Sciatic nerve (tissue), 2 donors: ENCODE measurements at regions not wholly inside any gene's neighbourhood (a gene's known extent, or its start where the extent isn't known, plus 50 kb on each side); places are given as distances from the start of the nearest gene placed in this dataset.
"Not testable (repeated sequence)": the region's sequence is repeated elsewhere in the genome, so short reads cannot be mapped to it uniquely, and the experiment has no call there.

Experiments
- ATAC-seq: fragments of 200-7000 bp; cut with Tn5 transposase; one replicate; pipeline ENCODE4 v1.9.1; 2020; ENCODE audit warnings: mild to moderate bottlenecking, moderate library complexity
- DNase-seq: peaks from one replicate; pipeline ENCODE4 v3.0.0-alpha.2; 2020; ENCODE audit warnings: low spot score
- intact Hi-C: fragments of 100-400 bp; cut with DNase I; formaldehyde crosslinking; loops from one replicate; pipeline ENCODE4 v1.14.2; 2022
- donor health status: DM: no; HTN: no; CAD: no.
- donor health status: DM: no; HTN: no; CAD: no.

DNA sequence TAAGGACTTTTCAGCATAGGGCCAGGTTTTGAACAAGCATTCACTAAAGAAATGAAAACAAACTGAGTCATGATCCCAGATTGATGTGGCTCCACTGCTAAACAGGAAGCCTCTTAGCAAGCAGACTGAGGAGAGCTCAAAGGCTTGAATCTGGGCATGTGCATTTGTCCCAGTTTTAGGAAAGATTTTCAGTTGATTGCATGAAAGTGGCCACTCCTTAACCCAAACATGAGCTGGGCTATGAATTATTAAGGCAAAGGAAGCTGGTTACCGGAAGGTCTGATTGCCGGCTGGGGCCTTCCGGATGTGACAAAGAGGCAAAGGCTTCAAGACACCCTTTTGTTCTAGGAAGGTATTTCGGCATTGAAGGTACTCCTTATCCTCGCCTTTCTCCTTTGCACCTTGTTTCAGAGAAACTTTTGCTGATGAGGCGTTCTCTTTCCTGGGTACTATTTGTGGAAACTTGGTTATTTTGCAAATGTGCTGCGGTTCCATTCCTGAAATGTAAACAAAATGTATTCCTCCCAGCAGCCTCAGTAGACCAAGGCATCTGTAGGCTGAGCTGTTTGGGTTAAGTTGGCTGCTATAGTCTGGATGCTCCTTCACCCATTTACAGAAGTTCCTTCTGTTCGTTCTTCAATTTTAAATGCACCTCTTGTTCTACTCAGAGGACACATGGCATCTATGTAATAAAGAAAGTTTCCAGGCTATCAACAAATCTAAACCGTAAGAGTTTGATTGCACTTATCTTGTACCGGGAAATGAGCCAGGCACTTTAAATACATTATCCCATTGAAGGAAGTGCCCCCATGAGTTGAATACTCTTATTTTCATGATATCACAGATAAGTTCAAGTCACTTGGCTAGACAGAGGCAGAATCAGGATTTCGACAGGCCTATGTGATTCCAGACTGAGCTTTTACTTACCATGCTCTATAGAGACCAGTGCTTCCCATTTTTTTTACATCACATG is 115.6 kb upstream of the METAP2 start:
- ATAC-seq (no peak), DNase-seq (no peak)
- intact Hi-C loops: no loop called here

DNA sequence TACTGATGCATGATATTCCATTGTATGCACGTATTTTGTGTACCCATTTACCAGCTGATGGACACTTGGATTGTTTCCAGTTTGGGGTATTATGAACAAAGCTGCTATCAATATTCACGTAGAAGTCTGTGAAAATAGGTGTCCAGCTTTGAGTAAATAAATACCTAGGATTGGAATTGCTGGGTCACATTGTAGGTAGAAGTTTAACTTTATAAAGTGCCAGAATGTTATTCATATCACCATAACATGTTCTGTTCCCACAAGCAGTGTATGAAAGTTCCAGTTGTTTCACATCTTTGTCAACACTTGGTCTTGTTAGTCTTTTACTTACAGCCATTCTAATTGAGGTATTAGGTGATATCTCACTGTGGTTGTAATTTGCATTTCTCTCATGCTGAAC is 108.0 kb upstream of the METAP2 start:
- intact Hi-C loops: no loop called here
- DNase-seq: no peak
- no peak for ATAC-seq

DNA sequence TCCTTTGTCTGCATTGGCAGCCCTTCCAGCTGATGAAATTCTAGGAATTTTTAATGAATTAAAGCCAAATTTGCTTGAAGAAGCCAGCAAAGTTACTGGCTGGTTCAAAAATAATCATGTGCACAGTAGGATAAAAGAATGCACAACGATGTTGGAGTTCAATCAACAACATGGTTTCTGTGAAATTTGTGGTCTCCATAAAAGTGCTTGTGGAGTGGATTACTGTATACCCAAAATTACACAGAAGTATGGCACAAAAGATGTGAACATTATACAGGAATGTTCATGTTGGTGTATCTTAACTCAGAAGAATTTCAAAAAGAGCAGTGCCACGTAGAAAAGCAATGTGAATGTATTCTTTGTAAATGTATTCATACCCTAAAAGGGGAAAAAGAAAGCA is 105.0 kb upstream of the METAP2 start:
- no peak for DNase-seq
- intact Hi-C loops: no loop called here
- no peak for ATAC-seq

DNA sequence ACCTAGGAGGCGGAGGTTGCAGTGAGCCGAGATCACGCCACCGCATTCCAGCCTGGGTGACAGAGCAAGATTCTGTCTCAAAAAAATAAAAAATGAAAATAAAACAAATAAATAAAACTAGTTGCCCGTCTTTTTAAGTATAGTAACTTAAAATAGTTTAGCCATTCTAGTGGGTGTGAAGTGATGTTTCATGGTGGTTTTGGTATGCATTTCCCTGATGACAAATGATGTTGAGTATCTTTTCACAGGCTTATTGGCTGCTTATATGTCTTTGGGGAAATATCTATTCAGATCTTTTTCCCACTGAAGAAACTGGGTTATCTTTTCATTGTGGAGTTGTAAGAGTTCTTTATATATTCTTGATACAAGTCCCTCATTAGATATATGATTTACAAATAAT is 102.4 kb upstream of the METAP2 start:
- intact Hi-C loops: no loop called here
- ATAC-seq (no peak), DNase-seq (no peak)

DNA sequence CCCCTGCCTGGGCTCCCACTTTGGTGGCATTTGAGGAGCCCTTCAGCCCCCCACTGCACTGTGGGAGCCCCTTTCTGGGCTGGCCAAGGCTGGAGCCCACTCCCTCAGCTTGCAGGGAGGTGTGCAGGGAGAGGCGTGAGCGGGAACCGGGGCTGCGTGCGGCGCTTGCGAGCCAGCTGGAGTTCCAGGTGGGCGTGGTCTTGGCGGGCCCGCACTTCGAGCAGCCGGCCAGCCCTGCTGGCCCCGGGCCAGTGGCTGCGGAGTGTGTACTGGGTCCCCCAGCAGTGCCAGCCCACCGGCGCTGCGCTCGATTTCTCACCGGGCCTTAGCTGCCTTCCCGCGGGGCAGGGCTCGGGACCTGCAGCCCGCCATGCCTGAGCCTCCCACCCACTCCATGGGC is 94.5 kb upstream of the METAP2 start:
- ATAC-seq, intact Hi-C loops, DNase-seq: not testable (repeated sequence)

DNA sequence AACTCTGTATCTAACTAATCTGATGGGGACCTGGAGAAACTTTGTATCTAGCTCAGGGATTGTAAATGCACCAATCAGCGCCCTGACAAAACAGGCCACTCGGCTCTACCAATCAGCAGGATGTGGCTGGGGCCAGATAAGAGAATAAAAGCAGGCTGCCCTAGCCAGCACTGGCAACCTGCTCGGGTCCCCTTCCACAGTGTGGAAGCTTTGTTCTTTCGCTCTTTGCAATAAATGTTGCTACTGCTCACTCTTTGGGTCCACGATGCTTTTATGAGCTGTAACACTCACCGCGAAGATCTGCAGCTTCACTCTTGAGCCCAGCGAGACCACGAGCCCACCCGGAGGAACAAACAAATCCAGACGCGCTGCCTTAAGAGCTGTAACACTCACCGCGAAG is 93.6 kb upstream of the METAP2 start:
- ATAC-seq, intact Hi-C loops, DNase-seq: not testable (repeated sequence)

DNA sequence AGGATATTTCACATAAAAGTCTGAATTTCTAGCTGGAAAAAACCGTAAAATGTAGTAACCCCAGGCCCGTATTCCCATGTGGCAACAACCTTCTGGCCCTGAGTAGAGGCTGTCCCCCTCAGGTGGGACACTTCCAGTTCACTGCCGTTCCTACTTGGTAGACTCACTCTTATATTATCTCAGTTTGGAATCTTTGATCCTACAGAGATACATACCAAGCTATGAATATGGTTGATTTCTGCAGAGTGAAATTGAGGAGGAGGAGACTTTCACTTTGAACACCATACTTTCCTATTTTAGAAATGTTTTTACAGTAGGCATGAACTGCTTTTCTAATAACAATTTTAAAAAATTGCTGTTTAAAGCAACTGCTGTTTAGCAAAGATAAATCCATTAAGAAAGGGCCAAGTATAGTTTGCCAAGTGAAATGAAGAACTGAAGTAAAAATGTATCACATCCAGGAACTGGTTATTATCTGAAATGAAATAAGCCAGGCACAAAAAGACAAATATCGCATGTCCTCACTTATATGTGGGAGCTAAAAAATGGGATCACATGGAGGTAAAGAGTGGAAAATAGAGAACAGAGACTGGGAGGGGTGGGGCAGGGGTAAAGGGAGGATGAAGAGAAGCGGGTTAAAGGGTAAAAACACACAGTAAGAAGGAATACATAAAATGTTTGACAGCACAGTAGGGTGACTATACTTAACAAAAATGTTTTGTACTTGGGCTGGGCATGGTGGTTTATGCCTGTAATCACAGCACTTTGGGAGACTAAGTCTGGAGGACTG is 92.8 kb upstream of the METAP2 start:
- intact Hi-C loops: no loop called here
- DNase-seq: no peak
- ATAC-seq: no peak

DNA sequence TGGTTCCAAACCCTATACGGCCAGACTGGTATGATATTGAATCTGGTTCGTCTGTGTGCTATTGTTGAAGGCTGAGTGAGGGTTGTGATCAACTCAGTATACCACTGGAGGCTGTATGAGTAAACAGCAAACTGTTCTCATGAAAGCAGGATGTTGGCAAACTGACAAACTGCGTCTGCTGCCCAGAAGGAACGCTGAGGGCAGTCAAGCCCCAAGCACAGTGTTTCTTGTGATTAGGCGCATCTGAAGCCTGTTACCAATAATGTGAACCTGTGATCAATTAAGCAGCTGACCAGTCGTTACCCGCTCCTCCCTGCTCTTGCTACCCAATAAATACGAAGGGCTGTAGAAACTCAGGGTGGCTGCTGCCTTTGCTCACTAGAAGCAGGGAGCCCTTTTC is 90.0 kb upstream of the METAP2 start:
- ATAC-seq: peak; percentile 9
- intact Hi-C loops, DNase-seq: not testable (repeated sequence)

DNA sequence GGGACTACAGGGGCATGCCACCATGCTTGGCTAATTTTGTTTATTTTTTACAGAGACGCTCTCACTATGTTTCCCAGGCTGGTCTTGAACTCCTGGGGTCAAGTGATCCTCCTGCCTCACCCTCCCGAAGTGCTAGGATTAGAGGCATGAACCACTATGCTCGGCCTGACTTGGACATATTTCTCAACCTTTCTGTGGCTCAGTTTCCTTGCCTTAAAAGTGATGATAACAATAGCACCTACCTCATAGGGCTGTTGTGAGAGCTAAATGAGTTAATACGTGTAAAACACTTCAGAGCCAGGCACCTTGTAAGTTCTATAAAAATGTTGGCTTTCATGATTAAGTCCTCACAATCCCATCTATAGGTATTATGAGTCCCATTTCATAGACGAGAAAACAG is 89.2 kb upstream of the METAP2 start:
- ATAC-seq (no peak), DNase-seq (no peak)
- intact Hi-C loops: no loop called here

DNA sequence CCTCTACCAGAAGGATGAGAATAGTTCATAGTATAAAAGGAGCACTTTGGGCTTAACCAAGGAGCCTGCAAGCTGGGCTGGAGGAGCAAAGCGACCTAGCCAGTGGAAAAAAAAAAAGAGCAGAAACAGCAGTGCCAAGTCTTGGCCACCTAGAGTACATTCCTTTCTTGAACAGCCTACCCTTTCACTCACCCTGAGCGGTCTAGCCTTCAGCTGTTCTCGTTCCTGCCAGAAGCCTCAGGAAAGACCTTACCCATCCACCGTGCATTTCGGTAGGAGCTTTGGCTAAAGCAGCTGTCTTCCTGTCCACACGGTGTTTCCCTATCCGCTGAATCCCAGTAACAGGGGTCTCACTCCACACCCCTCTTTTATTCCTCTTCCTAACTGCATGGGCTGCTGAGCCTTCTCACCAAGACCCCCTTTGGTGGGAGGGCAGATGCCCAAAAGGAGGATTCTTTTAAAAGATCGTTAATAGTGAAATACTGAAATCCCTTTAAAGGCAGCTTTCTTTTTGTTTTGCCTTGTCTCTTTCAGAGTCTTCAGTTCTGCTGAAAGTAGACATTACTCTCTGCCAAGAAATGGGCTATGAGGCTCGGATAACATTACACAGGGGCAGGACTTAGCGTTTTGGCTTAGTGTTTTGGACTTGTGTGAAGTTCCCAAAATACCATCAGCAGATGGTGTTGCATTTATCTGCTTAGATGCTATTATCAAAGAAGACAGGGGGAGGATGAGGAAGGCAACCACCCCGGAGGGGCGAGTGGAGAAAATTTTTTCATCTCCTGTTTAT is 88.5 kb upstream of the METAP2 start:
- ATAC-seq (peak; percentile 93), DNase-seq (no peak)
- intact Hi-C loops: no loop called here

DNA sequence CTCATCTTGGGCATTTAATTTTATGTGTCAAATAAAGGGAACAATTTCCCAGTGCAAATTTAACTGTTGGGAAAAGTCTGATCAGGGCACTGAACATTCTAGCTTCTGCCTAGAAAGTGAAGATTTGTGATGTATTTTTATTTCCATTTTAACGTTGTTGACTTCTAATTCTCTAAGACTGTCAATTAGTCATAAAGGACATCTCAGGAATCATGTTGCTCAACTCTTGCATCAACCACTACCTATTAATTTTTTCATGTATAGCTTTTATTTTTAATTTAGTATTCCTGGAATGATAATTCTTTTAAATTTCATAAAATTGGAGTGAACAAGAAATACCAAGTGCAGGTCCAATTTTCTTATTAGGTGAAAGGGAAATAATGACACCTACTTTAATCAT is 87.9 kb upstream of the METAP2 start:
- ATAC-seq: no peak
- intact Hi-C loops: no loop called here
- no peak for DNase-seq

DNA sequence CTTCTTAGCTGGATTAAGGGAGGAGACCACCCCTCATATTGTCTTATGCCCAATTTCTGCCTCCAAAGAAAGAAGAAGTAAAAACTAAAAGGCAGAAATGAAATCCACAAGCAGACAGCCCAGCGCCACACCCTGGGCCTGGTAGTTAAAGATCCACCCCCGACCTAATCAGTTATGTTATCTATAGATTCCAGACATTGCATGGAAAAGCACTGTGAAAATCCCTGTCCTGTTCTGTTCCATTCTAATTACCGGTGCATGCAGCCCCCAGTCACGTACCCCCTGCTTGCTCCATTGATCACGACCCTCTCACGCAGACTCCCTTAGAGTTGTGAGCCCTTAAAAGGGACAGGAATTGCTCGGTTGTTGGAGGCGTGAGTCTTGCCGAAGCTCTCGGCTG is 85.7 kb upstream of the METAP2 start:
- DNase-seq, intact Hi-C loops, ATAC-seq: not testable (repeated sequence)

DNA sequence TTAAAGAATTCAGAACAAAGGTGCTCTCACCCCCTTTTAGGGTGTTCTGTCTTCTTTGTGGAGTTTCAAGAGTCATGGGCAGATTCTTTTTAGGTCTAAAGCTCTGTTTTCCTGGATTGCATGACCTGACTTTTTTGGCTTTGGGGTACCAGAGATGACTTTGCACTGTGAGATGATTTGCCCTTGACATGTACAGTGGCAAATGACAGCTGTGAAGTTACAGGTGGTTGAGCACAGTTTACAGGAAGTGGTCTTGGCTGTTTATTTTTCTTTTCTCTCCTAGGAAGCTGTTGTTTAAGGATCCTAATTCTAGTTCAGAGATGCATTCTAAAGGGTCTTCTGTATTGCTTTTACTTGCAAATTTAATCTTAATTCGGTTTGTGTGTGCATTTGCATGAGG is 83.8 kb upstream of the METAP2 start:
- intact Hi-C loops: no loop called here
- ATAC-seq: no peak
- no peak for DNase-seq

DNA sequence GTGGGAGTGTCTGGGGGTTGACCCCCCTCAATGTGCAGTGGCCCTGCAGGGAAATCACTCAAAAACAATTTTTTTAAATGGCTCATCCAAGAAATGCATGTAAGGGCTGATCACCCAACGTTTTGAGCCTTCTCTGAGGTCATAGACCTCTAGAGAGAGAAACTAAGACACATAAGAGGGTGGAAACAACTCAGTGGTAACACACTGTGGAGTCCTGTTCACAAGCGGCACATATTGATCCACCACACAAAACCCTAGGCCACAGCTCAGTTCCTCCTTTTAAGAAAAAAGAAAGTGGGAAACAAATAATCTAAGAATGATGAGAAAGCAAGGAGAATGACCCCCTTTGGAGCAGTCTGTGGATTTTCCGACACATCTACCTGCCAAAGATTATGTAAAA is 83.0 kb upstream of the METAP2 start:
- DNase-seq: no peak
- intact Hi-C loops: no loop called here
- ATAC-seq: no peak

DNA sequence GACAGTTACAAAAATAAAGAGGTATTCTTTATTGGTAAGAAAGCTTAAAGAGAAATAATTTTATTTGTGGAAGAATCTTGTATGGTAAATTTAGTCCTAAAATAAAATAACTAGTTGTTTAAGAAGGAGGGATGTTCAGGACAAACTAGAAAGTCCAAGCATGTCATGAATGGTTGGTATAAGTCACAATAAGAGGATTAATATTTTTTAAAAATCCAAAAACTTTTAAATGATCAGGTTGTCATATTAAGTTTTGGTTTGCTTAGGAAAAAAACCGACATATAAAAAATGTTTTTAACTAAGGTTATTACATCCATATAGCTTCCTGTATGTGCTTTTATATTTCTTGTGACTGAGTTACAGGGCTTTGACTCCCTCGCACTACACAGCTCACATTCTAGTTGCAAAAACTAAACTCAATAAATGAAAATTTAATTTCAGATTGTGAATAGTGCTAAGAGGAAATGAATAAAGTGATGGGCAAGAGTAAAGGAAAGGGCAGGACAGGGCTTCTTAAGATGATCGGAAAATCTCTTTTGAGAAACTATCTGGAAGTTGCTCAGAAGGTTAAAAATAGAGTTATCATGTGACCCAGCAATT is 80.7 kb upstream of the METAP2 start:
- DNase-seq (no peak), ATAC-seq (no peak)
- intact Hi-C loops: no loop called here

DNA sequence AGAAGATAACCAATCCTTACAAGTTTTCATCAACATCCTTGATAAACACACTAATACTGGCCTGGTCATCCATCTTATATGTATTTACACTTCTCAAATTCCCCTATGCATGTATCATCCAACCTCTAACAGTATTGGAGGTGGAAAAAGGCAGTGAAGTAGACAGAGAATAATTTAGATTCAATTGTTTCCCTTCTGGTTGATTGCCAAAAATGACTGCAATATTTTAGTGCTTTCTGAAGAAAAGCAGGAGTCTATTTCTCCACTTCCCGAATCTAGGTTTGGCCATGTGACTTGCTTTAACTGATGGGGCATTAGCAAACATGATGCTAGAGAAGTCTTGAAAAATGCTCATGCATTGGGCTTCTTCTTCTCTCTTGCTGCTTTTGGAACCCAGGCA is 78.3 kb upstream of the METAP2 start:
- intact Hi-C loops: no loop called here
- DNase-seq (no peak), ATAC-seq (no peak)

DNA sequence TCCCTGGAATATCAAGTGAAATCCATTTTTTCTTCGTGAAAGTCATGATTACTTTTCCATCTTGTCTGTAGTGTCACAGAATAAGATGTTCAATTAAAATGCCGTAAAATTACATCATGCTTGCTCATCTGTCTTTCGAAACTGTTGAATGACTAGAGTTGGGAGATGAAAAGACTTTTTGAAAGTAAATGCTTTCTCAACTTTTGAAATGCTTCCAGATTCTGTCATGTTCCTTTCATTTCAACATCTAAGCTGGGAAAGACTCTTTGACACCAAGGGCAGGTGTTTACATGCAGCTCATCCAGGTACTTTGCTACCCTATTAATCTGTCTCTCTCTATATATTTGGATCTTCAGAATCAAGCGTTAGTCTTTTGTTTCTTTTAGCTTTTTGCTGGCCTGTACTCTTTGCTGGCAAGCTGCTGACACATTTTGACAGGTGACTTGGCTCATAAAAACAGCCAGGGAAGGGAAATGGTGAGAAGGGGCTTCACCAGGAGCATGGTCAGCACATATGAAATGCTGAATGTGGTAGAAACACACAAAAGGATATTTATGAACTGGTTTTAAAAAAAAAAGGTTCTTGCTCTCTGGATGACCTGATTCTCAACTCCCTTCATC is 77.0 kb upstream of the METAP2 start:
- DNase-seq (no peak), ATAC-seq (peak; percentile 55)
- intact Hi-C loops: no loop called here

DNA sequence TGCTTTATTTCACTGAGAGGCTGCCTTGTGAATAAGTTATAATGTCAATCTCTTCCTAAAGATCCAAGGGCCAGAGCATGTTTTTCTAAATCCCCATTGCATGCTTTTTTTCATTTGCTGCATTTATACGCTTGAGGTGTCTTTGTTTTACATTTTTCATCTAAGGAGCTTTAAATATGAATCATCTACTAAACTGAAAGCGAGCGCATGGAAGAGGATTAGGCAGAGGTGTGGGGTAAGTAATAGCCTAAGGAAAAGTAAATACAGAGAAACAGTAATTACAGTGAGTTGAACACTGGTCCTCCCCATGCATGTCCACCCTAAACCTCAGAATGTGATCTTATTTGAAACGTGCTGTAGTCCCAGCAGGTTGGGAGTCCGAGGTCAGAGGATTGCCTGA is 76.4 kb upstream of the METAP2 start:
- DNase-seq (no peak), ATAC-seq (no peak)
- intact Hi-C loops: no loop called here

DNA sequence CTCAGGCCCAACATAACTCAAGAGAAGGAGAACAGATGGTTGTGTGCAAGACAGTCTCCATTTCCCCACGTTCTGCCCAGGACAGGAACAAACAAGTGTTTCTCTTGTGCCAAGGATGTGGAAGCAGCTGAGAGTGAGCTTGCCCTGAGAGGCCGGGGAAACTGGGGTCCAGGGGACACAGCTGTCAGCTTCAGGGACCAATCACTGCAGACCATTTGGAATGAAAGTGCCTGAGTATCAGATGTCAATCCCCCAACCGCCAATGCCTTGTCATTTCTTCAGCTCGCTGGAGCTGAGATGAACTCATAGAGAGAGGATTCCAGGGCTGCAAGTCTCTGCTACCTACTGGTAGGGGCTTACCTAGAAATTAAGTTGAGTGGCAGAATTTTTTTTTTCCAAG is 71.9 kb upstream of the METAP2 start:
- no peak for DNase-seq
- no peak for ATAC-seq
- intact Hi-C loops: no loop called here
